HG03097 (cell line): ENCODE measurements at regions not wholly inside any gene's neighbourhood (a gene's known extent, or its start where the extent isn't known, plus 50 kb on each side); places are given as distances from the start of the nearest gene placed in this dataset.
"Not testable (repeated sequence)": the region's sequence is repeated elsewhere in the genome, so short reads cannot be mapped to it uniquely, and the experiment has no call there.

ENCODE experiments used
- ATAC-seq: cut with Tn5 transposase; IDR thresholded peaks from one replicate; pipeline ENCODE4 v1.9.1; 2021; ENCODE audit not compliant: unreplicated experiment, low FRiP score

DNA sequence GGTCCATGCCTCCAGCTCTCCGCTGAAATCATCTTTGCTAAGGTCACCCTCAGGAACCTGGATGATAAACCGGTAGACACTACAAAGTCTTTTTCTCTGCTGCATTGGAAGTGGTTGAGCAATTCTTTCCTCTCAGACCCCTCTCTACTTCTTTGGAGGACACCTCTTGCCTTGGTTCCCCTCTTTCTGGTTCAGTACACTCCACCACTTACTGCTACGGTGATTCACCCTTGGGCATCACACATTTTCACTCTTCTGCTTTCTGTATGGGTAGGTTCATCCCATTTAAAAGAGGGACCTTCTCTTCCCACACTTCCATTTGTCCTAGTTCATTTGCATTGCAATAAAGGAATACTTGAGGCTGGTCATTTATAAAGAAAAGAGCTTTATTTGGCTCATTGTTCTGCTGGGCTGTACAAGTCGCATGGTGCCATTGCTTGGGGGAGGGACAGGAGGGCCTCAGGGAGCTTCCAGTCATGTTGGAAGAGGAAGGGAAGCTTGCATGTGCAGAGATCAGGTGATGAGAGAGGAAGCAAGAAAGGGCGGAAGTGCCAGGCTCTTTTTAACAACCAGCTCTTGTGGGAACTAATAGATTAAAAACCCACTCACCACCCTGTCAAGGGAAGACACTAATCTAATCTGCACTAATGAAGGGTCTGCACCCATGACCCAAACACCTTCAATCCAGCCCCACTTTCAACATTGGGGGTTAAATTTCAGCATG lies 149.7 kb upstream of the TMEM170B start:
- ATAC-seq, result no peak

DNA sequence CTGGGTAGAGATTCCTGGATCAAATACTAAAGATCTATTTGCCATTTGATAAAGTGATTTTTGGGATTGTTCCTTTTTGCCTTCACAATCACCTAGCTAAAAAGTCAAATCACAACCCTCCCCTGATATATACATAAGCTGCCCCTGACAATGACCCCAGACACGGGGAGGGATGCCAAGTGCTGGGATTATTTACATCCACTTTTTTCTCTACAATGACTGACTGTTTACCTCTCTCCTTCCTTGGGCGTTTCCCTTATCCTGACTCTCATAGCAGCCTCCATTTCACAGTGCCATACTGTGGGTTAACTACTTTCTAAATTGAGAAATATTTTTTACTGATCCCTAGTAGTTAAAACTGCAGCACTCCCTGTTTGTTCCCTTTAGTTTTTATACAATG lies 150.8 kb upstream of the TMEM170B start:
- no peak for ATAC-seq

DNA sequence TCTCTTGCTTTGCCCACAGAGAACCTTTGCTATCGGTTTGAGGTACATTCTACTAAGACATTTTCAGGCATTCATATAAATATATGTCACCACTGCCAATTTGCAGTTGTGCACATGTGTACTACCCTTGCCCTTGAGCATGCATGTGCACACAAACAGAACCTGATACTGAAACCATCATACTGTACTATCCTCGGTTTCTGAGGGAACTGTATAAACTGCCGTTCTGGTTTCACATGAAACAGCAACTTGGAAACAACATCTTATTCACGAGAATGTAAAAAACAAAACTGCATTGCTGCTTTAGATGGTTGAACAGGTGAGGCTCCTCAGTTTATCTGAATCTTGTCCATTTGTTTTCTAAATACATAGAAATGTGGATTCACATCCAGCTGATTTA lies 151.2 kb upstream of the TMEM170B start:
- peak; percentile 59 for ATAC-seq

DNA sequence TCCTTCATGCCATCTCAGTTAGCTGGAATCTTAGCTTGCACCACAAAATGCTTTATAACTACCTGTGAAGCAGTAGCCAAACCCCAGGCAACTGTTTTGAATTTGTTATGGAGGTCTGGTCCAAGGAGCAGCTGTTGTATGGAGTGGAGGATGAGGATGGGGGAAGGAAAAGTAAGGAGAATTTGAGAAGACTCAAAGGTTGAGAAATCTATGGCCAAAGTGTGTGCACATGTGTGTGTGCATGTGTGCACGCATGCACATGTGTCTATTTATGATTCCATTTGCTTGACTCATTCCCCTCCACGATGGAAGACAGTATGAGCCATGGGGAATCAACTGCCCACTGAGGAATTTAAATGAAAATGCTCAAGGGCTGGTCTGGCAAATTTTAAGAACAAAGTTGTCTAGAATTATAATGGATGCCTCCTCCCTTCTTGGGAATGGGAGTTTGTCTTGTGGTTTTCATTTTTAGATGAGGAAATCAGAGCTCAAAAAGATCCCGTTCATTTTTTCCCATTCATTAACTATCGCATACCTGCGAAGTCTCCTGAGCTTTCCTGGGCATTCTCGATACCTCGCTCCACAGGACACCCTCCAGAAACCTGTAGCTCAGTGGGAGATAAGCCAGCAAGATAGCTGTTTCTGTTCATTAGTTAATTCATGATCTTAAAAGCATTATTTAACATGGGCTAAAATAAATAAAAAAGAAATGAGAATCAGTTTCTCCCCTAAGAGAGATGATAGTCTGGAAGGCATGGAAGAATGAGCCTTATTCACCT lies 152.3 kb upstream of the NEDD9 start:
- ATAC-seq, result no peak

DNA sequence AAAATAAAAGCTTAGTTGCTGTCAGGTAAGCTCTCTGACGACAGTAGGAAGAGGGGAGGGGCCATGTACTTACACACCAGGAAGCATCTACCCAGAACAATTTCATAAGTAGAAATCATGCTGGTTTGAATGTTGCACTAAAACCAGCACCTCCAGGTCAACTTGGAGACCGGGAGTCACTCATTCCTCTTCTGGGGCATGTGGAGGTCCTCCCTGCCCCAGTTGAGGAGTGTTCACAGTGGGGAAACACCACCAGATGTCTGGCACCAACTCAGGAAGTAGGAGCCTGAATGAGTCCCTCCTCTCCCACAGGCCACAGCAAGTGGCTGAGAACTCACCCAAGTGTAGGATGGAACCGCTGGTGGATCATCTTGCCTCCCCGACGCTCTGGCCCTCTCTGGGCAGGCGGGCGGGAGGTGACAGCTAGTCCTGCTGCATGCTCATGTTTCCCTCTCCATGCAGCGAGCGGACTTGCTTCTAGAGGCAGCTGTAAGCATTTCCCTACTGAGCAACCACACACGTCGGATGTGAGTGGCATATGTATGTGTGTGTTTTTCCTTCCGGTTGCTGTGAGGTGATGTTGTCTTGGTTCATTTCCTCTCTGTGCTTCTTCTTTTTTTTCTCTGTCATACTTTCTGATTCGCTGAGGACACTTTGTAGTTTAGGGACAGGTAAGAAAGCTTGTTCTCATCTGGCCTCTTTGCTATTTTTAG lies 149.5 kb upstream of the NEDD9 start:
- peak; percentile 75 for ATAC-seq

DNA sequence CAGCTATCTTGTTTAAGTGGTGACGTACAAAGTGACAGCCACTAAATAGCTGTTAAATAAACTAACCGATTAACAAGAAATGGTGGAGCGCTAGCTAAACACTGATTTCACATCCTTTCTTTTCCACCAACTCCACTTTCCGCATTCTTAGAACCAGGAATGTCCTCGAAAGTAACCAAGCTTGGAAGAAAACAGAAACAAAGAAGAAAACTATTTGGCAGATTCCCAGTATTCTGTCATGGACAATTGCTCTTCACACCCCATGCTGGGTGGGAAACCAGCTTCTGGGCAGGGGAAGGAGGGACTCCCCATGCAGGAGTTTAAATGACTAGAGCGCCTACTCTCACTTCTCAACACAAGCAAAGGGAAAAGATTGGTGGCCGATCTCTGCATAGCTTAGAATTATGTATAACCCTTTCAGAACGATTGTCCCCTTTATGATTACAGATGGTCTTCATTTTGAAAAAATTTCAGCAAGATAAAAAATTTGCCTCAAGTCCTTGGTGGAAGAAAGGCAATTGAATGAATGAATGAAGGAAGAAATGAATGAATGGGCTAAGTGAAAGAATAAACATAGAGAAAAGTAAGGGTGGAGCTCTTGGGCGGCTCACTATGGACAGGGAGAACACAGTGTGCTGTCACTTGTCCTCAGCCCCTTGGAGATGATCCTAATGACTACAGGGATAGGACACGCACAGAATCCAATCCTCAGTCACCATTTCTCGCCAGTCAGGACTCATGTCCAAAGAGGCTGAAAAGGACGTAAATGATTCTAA lies 148.7 kb upstream of the NEDD9 start:
- ATAC-seq, result no peak

DNA sequence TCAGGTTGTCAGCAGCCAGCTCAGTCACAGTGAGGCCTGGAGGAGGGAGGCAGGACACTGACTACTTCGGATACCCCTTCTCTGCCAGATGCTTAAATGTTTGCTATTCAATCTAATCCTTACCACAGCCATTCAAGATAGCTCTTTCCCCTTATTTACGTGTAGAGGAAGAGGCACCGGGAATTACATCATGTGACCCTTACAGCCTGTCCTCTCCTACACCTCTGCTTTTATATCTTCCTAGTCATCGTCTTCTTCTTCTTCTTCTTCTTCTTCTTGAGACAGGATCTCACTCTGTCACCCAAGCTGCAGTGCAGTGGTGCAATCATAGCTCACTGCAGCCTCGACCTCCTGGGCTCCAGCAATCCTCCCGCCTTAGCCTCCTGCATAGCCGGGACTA lies 148.1 kb upstream of the NEDD9 start:
- ATAC-seq, result no peak

DNA sequence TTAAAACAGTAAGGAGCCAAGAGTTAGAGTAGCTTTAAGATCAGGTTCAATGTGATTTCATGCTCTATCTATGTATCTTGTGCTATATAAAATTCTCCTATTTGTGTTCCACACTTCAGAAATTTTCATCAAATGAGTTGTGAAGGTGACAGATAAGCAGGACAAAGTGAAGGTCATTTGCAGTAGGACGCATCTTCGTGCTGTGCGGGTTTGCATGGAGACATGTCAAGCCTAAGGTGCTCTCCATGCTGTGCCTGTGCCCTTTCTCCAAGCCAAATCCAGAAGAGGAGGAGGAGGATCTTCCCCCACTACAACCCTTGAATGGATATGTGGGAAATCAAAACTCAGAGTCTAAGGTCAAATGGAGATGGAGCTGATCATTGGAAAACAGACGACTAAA lies 147.3 kb upstream of the NEDD9 start:
- no peak for ATAC-seq

DNA sequence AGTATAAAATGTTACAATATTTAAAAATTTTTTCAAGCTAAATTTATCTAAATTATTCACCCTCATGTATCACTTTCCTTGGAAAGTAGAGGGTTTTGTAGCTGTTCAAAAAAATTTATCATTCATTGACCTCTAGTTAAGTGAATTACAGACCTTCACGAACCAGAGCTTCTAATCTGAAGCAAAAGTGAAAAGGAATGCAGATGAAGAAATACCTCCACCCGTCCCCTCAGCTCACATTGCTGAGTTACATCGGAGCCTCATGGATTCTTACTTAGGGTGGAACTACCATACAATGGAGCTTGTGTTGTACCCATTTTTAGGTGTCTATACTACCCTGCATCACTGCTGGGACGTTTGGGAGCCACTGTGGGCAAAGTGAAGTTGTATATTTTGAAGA lies 146.2 kb upstream of the NEDD9 start:
- ATAC-seq, result no peak

DNA sequence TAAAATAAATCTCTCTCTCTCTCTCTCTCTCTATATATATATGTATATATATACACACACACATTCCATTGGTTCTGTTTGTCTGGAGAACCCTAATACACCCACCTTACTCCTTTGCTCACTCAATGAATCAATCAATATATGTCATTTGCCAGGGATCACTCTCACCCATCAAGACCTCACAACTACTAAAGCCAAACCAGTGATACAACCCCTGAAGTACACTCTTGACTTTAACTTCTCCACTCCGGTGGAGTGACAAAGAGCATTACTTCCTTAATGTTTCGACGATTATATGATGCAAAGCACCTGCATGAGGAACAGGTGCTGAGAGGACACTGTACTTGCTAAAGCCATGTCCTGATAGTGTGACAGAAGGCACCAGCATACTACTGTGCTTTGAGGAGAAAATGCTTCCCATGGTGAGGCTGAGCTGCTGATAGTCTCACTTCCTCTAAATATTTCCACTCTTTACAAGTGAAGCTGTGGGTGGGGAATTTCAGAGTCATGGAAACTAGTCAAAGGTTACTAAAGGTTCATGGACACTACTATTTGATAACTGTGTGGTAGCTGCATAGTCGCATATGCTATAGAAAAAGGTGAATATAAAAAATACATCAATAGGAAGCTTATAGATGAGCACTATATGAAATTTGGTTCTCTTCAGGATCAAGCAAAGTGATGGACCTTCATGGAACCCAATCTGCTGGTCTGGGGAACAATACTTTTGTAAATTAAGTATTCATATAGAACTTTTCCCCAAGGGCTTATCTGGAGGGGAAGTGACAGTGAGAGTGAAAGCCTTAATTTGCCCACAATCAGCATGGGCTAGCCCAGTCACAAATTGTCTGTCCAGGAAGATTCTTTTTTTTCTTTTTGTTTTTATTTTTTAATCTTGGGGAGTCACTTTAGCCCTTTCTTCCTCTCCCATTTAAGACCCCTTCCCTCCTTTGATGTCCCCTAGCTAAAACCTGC lies 141.9 kb upstream of the NEDD9 start:
- ATAC-seq, result peak; percentile 75

DNA sequence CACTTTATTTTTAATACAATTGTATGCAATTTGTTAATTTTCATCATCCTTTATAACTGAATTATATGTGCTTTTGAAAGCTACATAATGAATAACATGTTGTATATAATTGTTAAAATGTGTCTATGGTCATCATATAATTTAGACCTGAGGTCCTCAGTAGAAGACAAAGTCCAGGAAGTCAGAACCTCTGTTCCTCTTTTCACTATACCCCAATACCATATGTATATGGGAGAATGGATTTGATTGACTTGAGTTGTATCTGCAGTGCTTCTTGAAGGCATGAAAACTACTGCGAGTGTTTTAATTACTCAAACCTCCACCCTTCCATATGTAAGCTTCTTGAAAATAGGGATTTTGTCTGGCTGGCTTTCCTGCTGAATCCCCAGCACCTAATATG lies 140.7 kb upstream of the NEDD9 start:
- ATAC-seq, result no peak

DNA sequence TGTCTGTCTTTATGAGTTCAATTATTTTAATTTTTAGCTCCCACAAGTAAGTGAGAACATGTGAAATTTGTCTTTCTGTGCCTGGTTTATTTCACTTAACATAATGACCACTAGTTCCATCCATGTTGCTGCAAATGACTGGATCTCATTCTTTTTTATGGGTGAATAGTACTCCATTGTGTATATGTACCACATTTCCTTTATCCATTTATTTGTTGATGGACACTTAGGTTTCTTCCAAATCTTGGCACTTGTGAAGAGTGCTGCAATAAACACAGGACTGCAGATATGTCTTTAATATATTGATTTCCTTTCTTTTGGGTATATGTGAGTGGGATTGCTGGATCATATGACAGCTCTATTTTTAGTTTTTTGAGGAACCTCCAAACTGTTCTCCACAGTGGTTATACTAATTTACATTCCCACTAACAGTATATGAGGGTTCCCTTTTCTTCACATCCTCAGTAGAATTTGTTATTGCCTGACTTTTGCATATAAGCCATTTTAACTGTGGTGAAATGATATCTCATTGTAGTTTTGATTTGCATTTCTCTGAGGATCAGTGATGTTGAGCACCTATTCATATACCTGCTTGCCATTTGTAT lies 139.8 kb upstream of the NEDD9 start:
- not testable (repeated sequence) for ATAC-seq

DNA sequence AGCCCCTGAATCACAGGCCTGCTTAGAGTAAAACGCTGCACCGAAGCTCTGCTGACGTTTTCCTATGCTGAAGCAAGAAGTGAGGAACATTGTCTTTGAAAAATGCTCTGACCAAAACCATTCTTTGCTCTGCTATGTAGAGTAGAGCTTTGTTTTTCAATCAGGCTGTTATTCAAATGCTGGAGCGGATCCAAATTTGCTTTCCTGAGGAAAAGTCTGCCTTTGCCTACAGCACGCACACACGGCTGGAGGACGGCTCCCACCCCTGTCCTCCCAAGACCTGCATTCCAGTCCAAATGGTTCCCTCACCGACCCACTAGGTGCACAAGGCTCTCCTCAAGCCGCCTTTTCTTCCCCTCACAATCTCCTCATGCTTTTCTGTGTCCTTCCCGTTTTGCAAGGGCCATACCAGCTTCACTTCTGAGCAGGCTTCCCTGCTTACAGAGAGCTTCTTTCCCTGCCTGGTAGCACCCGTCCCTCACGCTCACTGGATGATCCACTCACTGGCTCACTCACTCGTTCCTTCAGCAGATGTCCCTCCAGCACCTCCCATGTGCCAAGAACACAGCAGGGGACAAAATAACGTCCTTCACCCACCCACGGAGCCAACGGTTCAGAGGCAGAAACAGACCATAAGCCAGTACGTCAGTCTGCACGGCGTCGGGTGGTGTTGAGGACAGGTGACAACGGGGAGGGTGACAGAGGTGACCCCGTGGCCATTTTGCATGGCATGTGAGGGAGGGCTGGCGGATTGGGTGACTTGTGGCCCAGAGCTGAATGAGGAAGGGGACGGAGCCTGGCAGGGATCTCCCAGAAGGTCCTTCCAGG lies 137.9 kb upstream of the NEDD9 start:
- no peak for ATAC-seq

DNA sequence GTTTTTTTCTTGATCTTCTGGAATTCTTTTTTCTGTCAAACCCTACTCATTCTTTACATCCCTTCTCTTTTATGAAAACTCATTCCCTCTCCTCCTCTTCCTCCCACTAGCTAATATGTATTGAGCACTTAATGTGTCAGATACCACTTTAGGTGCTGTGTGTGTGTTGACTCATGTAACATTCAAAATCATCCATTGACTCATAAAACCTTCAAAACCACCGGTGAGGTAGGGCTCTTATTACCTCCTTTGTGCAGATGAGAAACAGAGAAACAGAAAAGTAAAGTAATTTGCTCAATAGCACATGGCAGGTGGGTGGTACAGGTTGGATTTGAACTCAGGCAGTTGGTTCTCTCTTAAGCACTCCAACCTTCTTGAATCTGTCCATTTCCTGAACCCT lies 136.3 kb upstream of the NEDD9 start:
- peak; percentile 31 for ATAC-seq

DNA sequence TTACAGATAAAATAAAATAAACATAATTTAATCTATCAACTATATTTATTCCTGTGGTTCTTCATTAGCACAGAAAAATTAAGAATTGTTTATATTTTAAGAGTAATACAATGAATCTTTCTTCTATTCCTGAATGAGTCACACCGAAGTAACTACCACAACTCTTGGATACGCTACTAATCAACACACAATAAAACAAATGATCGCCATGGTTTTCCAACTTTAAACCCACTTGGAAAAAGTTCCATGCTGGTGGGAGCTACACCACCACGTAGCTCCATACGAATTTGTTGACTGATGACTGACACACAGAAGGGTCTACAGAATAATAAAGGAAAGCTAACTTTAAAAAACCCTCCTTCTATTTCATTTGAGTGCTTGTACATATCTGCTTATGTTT lies 135.8 kb upstream of the NEDD9 start:
- no peak for ATAC-seq

DNA sequence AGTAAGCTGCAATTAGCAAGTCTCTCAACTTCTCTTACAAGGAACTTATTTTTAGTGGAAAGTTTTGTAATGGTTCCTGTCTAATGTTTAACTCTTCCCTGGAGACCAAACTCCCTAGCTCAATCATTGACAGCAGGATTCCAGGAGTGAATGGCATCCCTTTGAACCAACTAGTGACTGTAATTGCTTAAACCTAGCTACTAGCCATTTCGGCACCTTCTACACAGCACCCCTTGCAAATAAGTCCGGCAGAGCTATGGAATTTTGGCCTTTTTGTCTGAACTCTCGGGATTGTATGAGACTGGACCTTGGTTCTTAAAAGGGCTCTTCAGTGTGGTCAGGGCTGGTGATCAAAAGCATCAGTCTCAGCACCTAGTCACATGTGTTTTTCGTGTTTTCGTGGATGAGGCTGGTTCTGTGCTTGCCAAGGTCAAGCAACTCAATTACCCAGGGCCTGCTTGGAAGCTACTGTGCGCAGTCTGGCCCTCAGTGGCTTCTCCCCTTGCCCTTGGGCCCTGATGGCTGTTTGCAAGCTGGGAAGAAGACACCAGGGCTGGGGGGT lies 135.3 kb upstream of the NEDD9 start:
- no peak for ATAC-seq

DNA sequence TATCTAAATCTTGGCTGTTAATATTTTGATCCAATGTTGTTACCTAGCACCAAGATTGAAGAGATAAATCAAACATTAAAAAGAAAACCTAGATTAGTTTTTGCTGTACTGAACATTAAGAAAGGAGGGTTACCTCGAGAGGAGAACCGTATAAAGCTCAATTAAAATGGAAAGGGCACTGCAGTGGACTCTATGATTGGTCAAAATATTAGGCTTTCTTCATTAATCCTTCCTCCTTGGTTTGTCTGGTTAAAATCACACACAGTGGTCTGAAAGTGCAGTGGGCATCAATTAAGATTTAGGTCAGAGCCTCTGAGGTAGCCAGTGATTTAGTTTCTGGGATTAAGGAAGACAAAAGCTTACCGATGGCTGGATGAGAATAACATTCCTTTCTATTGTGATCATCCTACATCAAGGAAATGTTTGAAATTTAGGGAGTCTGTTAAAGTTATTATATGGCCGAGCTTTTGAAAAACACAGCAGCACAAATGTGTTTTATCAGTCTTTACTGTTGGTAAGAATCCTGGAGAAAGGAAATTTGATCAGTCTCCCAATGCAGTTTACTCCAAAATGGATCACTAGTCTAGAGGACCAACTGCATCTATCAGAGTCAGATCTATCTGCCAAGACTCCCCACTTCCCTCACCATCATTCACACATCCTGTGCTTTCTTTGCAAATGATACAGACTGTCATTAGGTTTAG lies 134.6 kb upstream of the NEDD9 start:
- no peak for ATAC-seq
